ENCODE measurements at regions not wholly inside any gene's neighbourhood (a gene's known extent, or its start where the extent isn't known, plus 50 kb on each side); places are given as distances from the start of the nearest gene placed in this dataset.
"Not testable (repeated sequence)": the region's sequence is repeated elsewhere in the genome, so short reads cannot be mapped to it uniquely, and the experiment has no call there.

- intact Hi-C loops (cut with DNase I), result no loop called here
- DNase-seq, result no peak
- Histone ChIP-seq H3K27me3 (no peaks in the 10 kb centered on the region), H3K4me1 (no peaks in the 10 kb centered on the region), H3K27ac (no peak overlapping the region), H3K9me3 (no peaks in the 10 kb centered on the region), H3K36me3 (no peaks in the 10 kb centered on the region), H3K4me3 (no peak overlapping the region)
- ATAC-seq, result no peak
- TF ChIP-seq CTCF (IDR thresholded peaks at IDR 0.05), result no peak
These were observed 248.3 kb upstream of the C16orf82 start for GRCh38 chr16:26818393-26818792.

- Histone ChIP-seq H3K27me3 (no peaks in the 10 kb centered on the region), H3K4me1 (no peaks in the 10 kb centered on the region), H3K36me3 (no peaks in the 10 kb centered on the region), H3K27ac (no peak overlapping the region), H3K4me3 (no peak overlapping the region), H3K9me3 (no peaks in the 10 kb centered on the region)
- DNase-seq (no peak), ATAC-seq (no peak)
- intact Hi-C loops (cut with DNase I), result no loop called here
- no peak for TF ChIP-seq CTCF (IDR thresholded peaks at IDR 0.05)
These were observed 242.3 kb upstream of the C16orf82 start for GRCh38 chr16:26824469-26824868.

GRCh38 chr16:26826500-26826899 lies 240.2 kb upstream of the C16orf82 start:
- Histone ChIP-seq H3K27ac (no peak overlapping the region), H3K27me3 (no peaks in the 10 kb centered on the region), H3K4me1 (no peaks in the 10 kb centered on the region), H3K36me3 (no peaks in the 10 kb centered on the region), H3K4me3 (no peak overlapping the region), H3K9me3 (no peaks in the 10 kb centered on the region)
- DNase-seq, result no peak
- intact Hi-C loops (cut with DNase I), result no loop called here
- ATAC-seq, result no peak
- TF ChIP-seq CTCF (IDR thresholded peaks at IDR 0.05), result no peak

- DNase-seq, result no peak
- Histone ChIP-seq H3K9me3 (no peaks in the 10 kb centered on the region), H3K4me1 (no peaks in the 10 kb centered on the region), H3K4me3 (no peak overlapping the region), H3K27me3 (no peaks in the 10 kb centered on the region), H3K27ac (no peak overlapping the region), H3K36me3 (no peaks in the 10 kb centered on the region)
- no peak for ATAC-seq
- intact Hi-C loops (cut with DNase I), result no loop called here
- no peak for TF ChIP-seq CTCF (IDR thresholded peaks at IDR 0.05)
These were observed 239.3 kb upstream of the C16orf82 start for GRCh38 chr16:26827386-26827785.

- H3K4me3 ChIP-seq, result no peak overlapping the region
- intact Hi-C loops (cut with DNase I), result no loop called here
- H3K36me3 ChIP-seq, result no peaks in the 10 kb centered on the region
- H3K27me3 ChIP-seq, result no peaks in the 10 kb centered on the region
- no peaks in the 10 kb centered on the region for H3K9me3 ChIP-seq
- DNase-seq, result no peak
- no peak for TF ChIP-seq CTCF (IDR thresholded peaks at IDR 0.05)
- ATAC-seq, result no peak
- no peaks in the 10 kb centered on the region for H3K4me1 ChIP-seq
- no peak overlapping the region for H3K27ac ChIP-seq
These were observed 236.1 kb upstream of the C16orf82 start for GRCh38 chr16:26830428-26831127.

- H3K4me3 ChIP-seq; intact Hi-C loops (cut with DNase I); H3K9me3 ChIP-seq; H3K36me3 ChIP-seq; DNase-seq; H3K27me3 ChIP-seq; ATAC-seq; H3K4me1 ChIP-seq; H3K27ac ChIP-seq: not testable (repeated sequence)
These were observed 230.6 kb upstream of the C16orf82 start for GRCh38 chr16:26836114-26836513.

Measured in upper lobe of right lung (tissue), 1 donor.